PC-9 (cell line): ENCODE measurements at regions not wholly inside any gene's neighbourhood (a gene's known extent, or its start where the extent isn't known, plus 50 kb on each side); places are given as distances from the start of the nearest gene placed in this dataset.

ENCODE experiments used
- BruUV-seq: library from RNA; stranded (reverse); fragments of 400-500 nt; replicated peaks from 2 replicates; lab custom pipeline; 2021; lab: Mats Ljungman, UMichigan
- CTCF ChIA-PET: fragments of 300-600 bp; sonication (Branson Sonifier 250); formaldehyde crosslinking; loops from one replicate; lab custom pipeline; 2022; ENCODE audit warnings: antibody characterized with exemption; lab: Charles Lee
- POLR2A ChIA-PET: fragments of 300-600 bp; sonication (Branson Sonifier 250); formaldehyde crosslinking; loops from one replicate; lab custom pipeline; 2022; ENCODE audit warnings: antibody characterized with exemption; ENCODE audit not compliant: unreplicated experiment; lab: Charles Lee
- DNase-seq, 2 experiments: peaks; one replicate each; pipeline versions ENCODE4 v3.0.0 to v3.0.0-alpha.2; 2015 to 2022; ENCODE audit warnings: mixed read lengths in 1 of 2
- H2AFZ ChIP-seq: fragments of 200-600 bp; sonication (generic); 2 replicates; pipeline ENCODE4 v1.8.1; 2017; ENCODE audit warnings: antibody characterized with exemption
- H3F3A ChIP-seq: fragments of 200-600 bp; sonication (generic); 2 replicates; pipeline ENCODE4 v1.8.1; 2017; ENCODE audit warnings: antibody characterized with exemption, mild to moderate bottlenecking, low read depth; ENCODE audit not compliant: insufficient read depth
- H3K27ac ChIP-seq: fragments of 200-600 bp; sonication (generic); 2 replicates; pipeline ENCODE4 v1.6.1; 2016; ENCODE audit warnings: mixed run types
- H3K27me3 ChIP-seq: fragments of 200-600 bp; sonication (generic); 2 replicates; pipeline ENCODE4 v1.6.1; 2016; ENCODE audit warnings: low read depth, mixed run types; ENCODE audit not compliant: insufficient read depth
- H3K36me3 ChIP-seq: fragments of 200-600 bp; sonication (generic); 2 replicates; pipeline ENCODE4 v1.6.1; 2016; ENCODE audit warnings: low read depth, mixed run types
- H3K4me1 ChIP-seq: fragments of 200-600 bp; sonication (generic); replicated peaks from 2 replicates; pipeline ENCODE4 v1.6.1; 2016; ENCODE audit warnings: mixed run types; ENCODE audit not compliant: insufficient read depth
- H3K4me2 ChIP-seq: fragments of 200-600 bp; sonication (generic); 2 replicates; pipeline ENCODE4 v1.6.1; 2017; ENCODE audit warnings: mixed run types
- H3K4me3 ChIP-seq: fragments of 200-600 bp; sonication (generic); 2 replicates; pipeline ENCODE4 v1.6.1; 2016; ENCODE audit warnings: mixed run types
- H3K79me2 ChIP-seq: fragments of 200-600 bp; sonication (generic); 2 replicates; pipeline ENCODE4 v1.6.1; 2017; ENCODE audit warnings: low read depth, mixed run types
- H3K9me2 ChIP-seq: fragments of 200-600 bp; sonication (generic); 2 replicates; pipeline ENCODE4 v1.8.1; 2017; ENCODE audit warnings: mild to moderate bottlenecking; ENCODE audit not compliant: insufficient read depth
- H3K9me3 ChIP-seq: fragments of 200-600 bp; sonication (generic); 2 replicates; pipeline ENCODE4 v1.8.1; 2016; ENCODE audit warnings: low read depth; ENCODE audit not compliant: insufficient read depth
- H4K20me1 ChIP-seq: fragments of 200-600 bp; sonication (generic); 2 replicates; pipeline ENCODE4 v1.8.1; 2017; ENCODE audit not compliant: insufficient read depth
- EZH2 ChIP-seq: fragments of 200-600 bp; sonication (generic); IDR thresholded peaks from 2 replicates; pipeline ENCODE4 v1.8.0; 2017; ENCODE audit warnings: antibody characterized with exemption, low read depth
- intact Hi-C: fragments of 100-400 bp; cut with micrococcal nuclease; formaldehyde crosslinking; loops from one replicate; pipeline ENCODE4 v1.10.0; 2022; ENCODE audit not compliant: unreplicated experiment
- TF ChIP-seq, protein P1 (sequence below): fragments of 200-600 bp; sonication (generic); conservative IDR thresholded peaks from 2 replicates; pipeline ENCODE4 v1.6.1; 2017; ENCODE audit warnings: mixed run types, antibody characterized with exemption, mild to moderate bottlenecking, moderate library complexity

- Histone ChIP-seq H3K4me3 (no peak overlapping the region), H3F3A (no peaks in the 10 kb centered on the region), H3K27ac (no peak overlapping the region), H4K20me1 (no peaks in the 10 kb centered on the region), H3K27me3 (no peaks in the 10 kb centered on the region), H3K9me3 (no peaks in the 10 kb centered on the region), H3K4me1 (peaks cover 5% of the 10 kb centered on the region; the same call in 1 of the 2 replicates), H3K9me2 (no peaks in the 10 kb centered on the region), H3K79me2 (no peaks in the 10 kb centered on the region), H2AFZ (no peak overlapping the region), H3K4me2 (no peak overlapping the region), H3K36me3 (no peaks in the 10 kb centered on the region)
- DNase-seq, result no peak
- TF ChIP-seq, protein P1, sequence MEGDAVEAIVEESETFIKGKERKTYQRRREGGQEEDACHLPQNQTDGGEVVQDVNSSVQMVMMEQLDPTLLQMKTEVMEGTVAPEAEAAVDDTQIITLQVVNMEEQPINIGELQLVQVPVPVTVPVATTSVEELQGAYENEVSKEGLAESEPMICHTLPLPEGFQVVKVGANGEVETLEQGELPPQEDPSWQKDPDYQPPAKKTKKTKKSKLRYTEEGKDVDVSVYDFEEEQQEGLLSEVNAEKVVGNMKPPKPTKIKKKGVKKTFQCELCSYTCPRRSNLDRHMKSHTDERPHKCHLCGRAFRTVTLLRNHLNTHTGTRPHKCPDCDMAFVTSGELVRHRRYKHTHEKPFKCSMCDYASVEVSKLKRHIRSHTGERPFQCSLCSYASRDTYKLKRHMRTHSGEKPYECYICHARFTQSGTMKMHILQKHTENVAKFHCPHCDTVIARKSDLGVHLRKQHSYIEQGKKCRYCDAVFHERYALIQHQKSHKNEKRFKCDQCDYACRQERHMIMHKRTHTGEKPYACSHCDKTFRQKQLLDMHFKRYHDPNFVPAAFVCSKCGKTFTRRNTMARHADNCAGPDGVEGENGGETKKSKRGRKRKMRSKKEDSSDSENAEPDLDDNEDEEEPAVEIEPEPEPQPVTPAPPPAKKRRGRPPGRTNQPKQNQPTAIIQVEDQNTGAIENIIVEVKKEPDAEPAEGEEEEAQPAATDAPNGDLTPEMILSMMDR, result no peak
- no peak for TF ChIP-seq EZH2
- no TSS peak for BruUV-seq
- ChIA-PET CTCF (no interaction called here), POLR2A (interaction anchor here (0.7 kb wide), 1 partner anchor 947 kb away, joined by 5 read pairs; no protein-coding TSS in a partner anchor)
- intact Hi-C loops, result loop anchor here (10.0 kb wide), 1 partner anchor 155 kb away; no protein-coding TSS in a partner anchor
Observed at GRCh38 chr4:177729681-177730080, 287.4 kb upstream of the AGA start.

GRCh38 chr4:177737387-177737940 is 295.2 kb upstream of the AGA start:
- ChIA-PET POLR2A (no interaction called here), CTCF (no interaction called here)
- Histone ChIP-seq H3K27ac (no peak overlapping the region), H3K4me1 (0 out of 2 replicates have a peak, but pooled peaks cover 4% of the 10 kb centered on the region), H2AFZ (no peak overlapping the region), H3K9me3 (no peaks in the 10 kb centered on the region), H3K36me3 (no peaks in the 10 kb centered on the region), H3K27me3 (no peaks in the 10 kb centered on the region), H3F3A (no peaks in the 10 kb centered on the region), H3K4me2 (no peak overlapping the region), H3K79me2 (no peaks in the 10 kb centered on the region), H4K20me1 (no peaks in the 10 kb centered on the region), H3K9me2 (no peaks in the 10 kb centered on the region), H3K4me3 (no peak overlapping the region)
- TF ChIP-seq EZH2, result no peak
- TF ChIP-seq, protein P1, result no peak
- no peak for DNase-seq
- intact Hi-C loops, result no loop called here
- no TSS peak for BruUV-seq

GRCh38 chr4:177740563-177740962 is 298.3 kb upstream of the AGA start:
- no peak overlapping the region for H2AFZ ChIP-seq
- no peaks in the 10 kb centered on the region for H3K36me3 ChIP-seq
- POLR2A ChIA-PET, result interaction anchor here (0.6 kb wide), 1 partner anchor 12 kb away, joined by 3 read pairs; no protein-coding TSS in a partner anchor
- H3K4me2 ChIP-seq, result no peak overlapping the region
- H3K4me1 ChIP-seq, result 0 out of 2 replicates have a peak, but pooled peaks cover 4% of the 10 kb centered on the region
- H3K9me3 ChIP-seq, result no peaks in the 10 kb centered on the region
- no peaks in the 10 kb centered on the region for H3F3A ChIP-seq
- no peaks in the 10 kb centered on the region for H3K27me3 ChIP-seq
- no peaks in the 10 kb centered on the region for H3K79me2 ChIP-seq
- CTCF ChIA-PET, result no interaction called here
- DNase-seq, result no peak
- no peak overlapping the region for H3K27ac ChIP-seq
- H4K20me1 ChIP-seq, result no peaks in the 10 kb centered on the region
- TF ChIP-seq EZH2, result no peak
- TF ChIP-seq, protein P1, result no peak
- intact Hi-C loops, result no loop called here
- no TSS peak for BruUV-seq
- H3K9me2 ChIP-seq, result no peaks in the 10 kb centered on the region
- no peak overlapping the region for H3K4me3 ChIP-seq
